Esophagus squamous epithelium (tissue), 5 donors: ENCODE measurements at regions not wholly inside any gene's neighbourhood (a gene's known extent, or its start where the extent isn't known, plus 50 kb on each side); places are given as distances from the start of the nearest gene placed in this dataset.

ENCODE experiments used
- DNase-seq: peaks from one replicate; lab custom pipeline; 2025; lab: John Stamatoyannopoulos, UW
- H3K27ac ChIP-seq, 4 donors: fragments of 200-600 bp; sonication (generic); one replicate each; pipeline ENCODE4 v1.5.1; 2016 to 2019; ENCODE audit warnings: mild to moderate bottlenecking in 1 of 4
- H3K27me3 ChIP-seq, 4 donors: fragments of 200-600 bp; sonication (generic); 1 replicate in 3 of 4; 2 replicates in 1 of 4; pipeline versions ENCODE4 v1.5.1 to v1.6.0; 2017 to 2021; ENCODE audit warnings: antibody characterized with exemption in 1 of 4
- H3K36me3 ChIP-seq, 3 donors: fragments of 200-600 bp; sonication (generic); one replicate each; pipeline ENCODE4 v1.5.1; 2016 to 2019
- H3K4me1 ChIP-seq, 3 donors: fragments of 200-600 bp; sonication (generic); one replicate each; pipeline ENCODE4 v1.5.1; 2017 to 2019
- H3K4me3 ChIP-seq, 4 donors: fragments of 200-600 bp; sonication (generic); 1 replicate in 3 of 4; 2 replicates in 1 of 4; pipeline ENCODE4 v1.5.1; 2016 to 2019; ENCODE audit warnings: mild to moderate bottlenecking in 2 of 4, moderate library complexity in 1 of 4
- H3K9me3 ChIP-seq, 3 donors: fragments of 200-600 bp; sonication (generic); one replicate each; pipeline ENCODE4 v1.5.1; 2016 to 2019
- CTCF ChIP-seq, 6 experiments: fragments of 450-650 bp in 4 of 6; fragments of 200-600 bp in 2 of 6; sonication (generic) in 2 of 6; IDR thresholded peaks; one replicate each; pipeline ENCODE4 v1.5.1; 2016 to 2019; ENCODE audit warnings: antibody characterized with exemption in 6 of 6, mild to moderate bottlenecking in 4 of 6, moderate library complexity in 4 of 6
- POLR2A ChIP-seq, 4 donors: fragments of 450-650 bp; IDR thresholded peaks; one replicate each; pipeline ENCODE4 v1.6.1; 2017; ENCODE audit warnings: antibody characterized with exemption in 4 of 4, mild to moderate bottlenecking in 4 of 4, moderate library complexity in 3 of 4
- WGBS, 2 donors: methylation state at CpG; one replicate each; pipeline ENCODE4 v1.1.5; 2018; 5-methylcytosine and 5-hydroxymethylcytosine counted together
- intact Hi-C: fragments of 100-400 bp; cut with DNase I; formaldehyde crosslinking; loops from one replicate; pipeline ENCODE4 v1.15.0; 2022
- donor health status: DM: yes; HTN: yes; CAD: no.

GRCh38 chr1:108043707-108044106 lies 78.7 kb upstream of the VAV3 start:
- H3K9me3 ChIP-seq: no peaks in the 10 kb centered on the region
- peaks cover 0 to 27% (median 7%) of the 10 kb centered on the region in 3 donors for H3K4me1 ChIP-seq
- intact Hi-C loops: no loop called here
- no peaks in the 10 kb centered on the region for H3K27me3 ChIP-seq
- no peak overlapping the region for H3K4me3 ChIP-seq
- H3K36me3 ChIP-seq: no peaks in the 10 kb centered on the region
- no peak for DNase-seq
- H3K27ac ChIP-seq: no peak overlapping the region
- WGBS, 2 donors: 69 to 74% methylated on average over 8 of the region's 8 CpGs
- TF ChIP-seq CTCF (IDR thresholded peaks at IDR 0.05): no peak
- TF ChIP-seq POLR2A (IDR thresholded peaks at IDR 0.05): no peak

- Histone ChIP-seq H3K4me1 (peaks cover 0 to 27% (median 7%) of the 10 kb centered on the region in 3 donors), H3K27ac (no peak overlapping the region), H3K27me3 (no peaks in the 10 kb centered on the region), H3K4me3 (no peak overlapping the region), H3K36me3 (no peaks in the 10 kb centered on the region), H3K9me3 (no peaks in the 10 kb centered on the region)
- intact Hi-C loops: no loop called here
- 93% methylated on average over 1 of the region's 1 CpG for WGBS, 2 donors
- DNase-seq: no peak
- TF ChIP-seq POLR2A (IDR thresholded peaks at IDR 0.05) (no peak), CTCF (IDR thresholded peaks at IDR 0.05) (no peak)
These were observed 77.6 kb upstream of the VAV3 start for GRCh38 chr1:108042610-108043009.

GRCh38 chr1:108041360-108042142 lies 76.6 kb upstream of the VAV3 start:
- no peak overlapping the region for H3K4me3 ChIP-seq
- DNase-seq: no peak
- WGBS, 2 donors: 15 to 20% methylated on average over 7 of the region's 7 CpGs
- peaks cover 0 to 25% (median 7%) of the 10 kb centered on the region in 3 donors for H3K4me1 ChIP-seq
- H3K27me3 ChIP-seq: no peaks in the 10 kb centered on the region
- intact Hi-C loops: no loop called here
- no peak for TF ChIP-seq CTCF (IDR thresholded peaks at IDR 0.05)
- TF ChIP-seq POLR2A (IDR thresholded peaks at IDR 0.05): no peak
- no peaks in the 10 kb centered on the region for H3K36me3 ChIP-seq
- no peaks in the 10 kb centered on the region for H3K9me3 ChIP-seq
- H3K27ac ChIP-seq: peak overlapping the region in 2 of 4 donors; percentile 22 to 25

- Histone ChIP-seq H3K9me3 (no peaks in the 10 kb centered on the region), H3K4me1 (peaks cover 0 to 33% (median 7%) of the 10 kb centered on the region in 3 donors), H3K4me3 (no peak overlapping the region), H3K27me3 (no peaks in the 10 kb centered on the region), H3K36me3 (no peaks in the 10 kb centered on the region), H3K27ac (no peak overlapping the region)
- intact Hi-C loops: no loop called here
- no peak for TF ChIP-seq CTCF (IDR thresholded peaks at IDR 0.05)
- TF ChIP-seq POLR2A (IDR thresholded peaks at IDR 0.05): no peak
- DNase-seq: no peak
- WGBS, 2 donors: 77 to 87% methylated on average over 8 of the region's 8 CpGs
These were observed 73.8 kb upstream of the VAV3 start for GRCh38 chr1:108038653-108039236.
